ENCODE measurements at regions not wholly inside any gene's neighbourhood (a gene's known extent, or its start where the extent isn't known, plus 50 kb on each side); places are given as distances from the start of the nearest gene placed in this dataset.

DNA sequence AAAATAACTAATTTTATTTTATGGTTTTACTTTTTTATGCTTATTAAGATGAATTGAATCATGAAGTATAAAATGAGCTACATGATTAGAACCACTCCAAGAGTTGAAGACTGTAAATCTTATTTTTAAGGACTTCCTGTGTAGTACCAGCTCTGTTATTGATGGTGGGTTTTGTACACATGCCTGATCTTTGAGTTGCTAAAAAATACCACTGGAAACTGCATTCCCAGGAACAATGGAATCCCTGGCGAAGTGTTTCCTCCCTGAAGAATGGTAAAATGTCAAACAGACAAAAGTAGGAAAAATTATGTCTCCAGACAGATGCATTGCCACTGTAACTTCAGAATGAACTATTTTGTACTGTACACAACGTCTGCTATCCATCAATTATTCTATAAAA, 935.4 kb upstream of the TENM3 start:
- Histone ChIP-seq H3K79me2 (ENCODE audit: control insufficient read depth, insufficient read depth, low read length) (no peaks in the 10 kb centered on the region), H3K4me2 (ENCODE audit: control insufficient read depth, insufficient read depth) (no peak overlapping the region), H3K27ac (ENCODE audit: control insufficient read depth, insufficient read depth) (no peak overlapping the region), H2AFZ (ENCODE audit: control insufficient read depth, low read depth, low read length) (no peak overlapping the region), H3K27me3 (replicated peaks in 1 of 2; ENCODE audit: control insufficient read depth in 2 of 2, insufficient read depth in 2 of 2, low read length in 1 of 2) (no peaks in the 10 kb centered on the region), H3K4me1 (ENCODE audit: control insufficient read depth, insufficient read depth, low read length) (no peaks in the 10 kb centered on the region), H3K4me3 (no peak overlapping the region), H4K20me1 (ENCODE audit: control insufficient read depth, insufficient read depth) (no peaks in the 10 kb centered on the region), H3K9me3 (replicated peaks; ENCODE audit: control insufficient read depth, insufficient read depth, low read length) (no peaks in the 10 kb centered on the region), H3K36me3 (ENCODE audit: control insufficient read depth in 2 of 2, insufficient read depth in 2 of 2, low read length in 1 of 2) (no peaks in the 10 kb centered on the region), H3K9ac (ENCODE audit: control insufficient read depth, insufficient read depth, low read length) (no peak overlapping the region)
- DNase-seq (ENCODE audit: low read depth, low spot score) (no peak), FAIRE-seq (no peak), ATAC-seq (no peak)
- in situ Hi-C loops (cut with MboI) = no loop called here
- TF ChIP-seq ATF7 (IDR thresholded peaks at IDR 0.05; ENCODE audit: low read depth) = no peak
- TF ChIP-seq, protein P1, sequence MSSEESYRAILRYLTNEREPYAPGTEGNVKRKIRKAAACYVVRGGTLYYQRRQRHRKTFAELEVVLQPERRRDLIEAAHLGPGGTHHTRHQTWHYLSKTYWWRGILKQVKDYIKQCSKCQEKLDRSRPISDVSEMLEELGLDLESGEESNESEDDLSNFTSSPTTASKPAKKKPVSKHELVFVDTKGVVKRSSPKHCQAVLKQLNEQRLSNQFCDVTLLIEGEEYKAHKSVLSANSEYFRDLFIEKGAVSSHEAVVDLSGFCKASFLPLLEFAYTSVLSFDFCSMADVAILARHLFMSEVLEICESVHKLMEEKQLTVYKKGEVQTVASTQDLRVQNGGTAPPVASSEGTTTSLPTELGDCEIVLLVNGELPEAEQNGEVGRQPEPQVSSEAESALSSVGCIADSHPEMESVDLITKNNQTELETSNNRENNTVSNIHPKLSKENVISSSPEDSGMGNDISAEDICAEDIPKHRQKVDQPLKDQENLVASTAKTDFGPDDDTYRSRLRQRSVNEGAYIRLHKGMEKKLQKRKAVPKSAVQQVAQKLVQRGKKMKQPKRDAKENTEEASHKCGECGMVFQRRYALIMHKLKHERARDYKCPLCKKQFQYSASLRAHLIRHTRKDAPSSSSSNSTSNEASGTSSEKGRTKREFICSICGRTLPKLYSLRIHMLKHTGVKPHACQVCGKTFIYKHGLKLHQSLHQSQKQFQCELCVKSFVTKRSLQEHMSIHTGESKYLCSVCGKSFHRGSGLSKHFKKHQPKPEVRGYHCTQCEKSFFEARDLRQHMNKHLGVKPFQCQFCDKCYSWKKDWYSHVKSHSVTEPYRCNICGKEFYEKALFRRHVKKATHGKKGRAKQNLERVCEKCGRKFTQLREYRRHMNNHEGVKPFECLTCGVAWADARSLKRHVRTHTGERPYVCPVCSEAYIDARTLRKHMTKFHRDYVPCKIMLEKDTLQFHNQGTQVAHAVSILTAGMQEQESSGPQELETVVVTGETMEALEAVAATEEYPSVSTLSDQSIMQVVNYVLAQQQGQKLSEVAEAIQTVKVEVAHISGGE (CRISPR knock-in tag; IDR thresholded peaks at IDR 0.05) = no peak
- TF ChIP-seq KAT2A (conservative IDR thresholded peaks at IDR 0.05; ENCODE audit: control insufficient read depth, low read depth, low read length) = no peak
- no peak for TF ChIP-seq BMI1 (IDR thresholded peaks at IDR 0.05; ENCODE audit: borderline replicate concordance)
- no peak for TF ChIP-seq CHD4 (IDR thresholded peaks at IDR 0.05)
- no peak for TF ChIP-seq NFIC (IDR thresholded peaks at IDR 0.05; ENCODE audit: low read depth, low read length)
- TF ChIP-seq, protein P2, sequence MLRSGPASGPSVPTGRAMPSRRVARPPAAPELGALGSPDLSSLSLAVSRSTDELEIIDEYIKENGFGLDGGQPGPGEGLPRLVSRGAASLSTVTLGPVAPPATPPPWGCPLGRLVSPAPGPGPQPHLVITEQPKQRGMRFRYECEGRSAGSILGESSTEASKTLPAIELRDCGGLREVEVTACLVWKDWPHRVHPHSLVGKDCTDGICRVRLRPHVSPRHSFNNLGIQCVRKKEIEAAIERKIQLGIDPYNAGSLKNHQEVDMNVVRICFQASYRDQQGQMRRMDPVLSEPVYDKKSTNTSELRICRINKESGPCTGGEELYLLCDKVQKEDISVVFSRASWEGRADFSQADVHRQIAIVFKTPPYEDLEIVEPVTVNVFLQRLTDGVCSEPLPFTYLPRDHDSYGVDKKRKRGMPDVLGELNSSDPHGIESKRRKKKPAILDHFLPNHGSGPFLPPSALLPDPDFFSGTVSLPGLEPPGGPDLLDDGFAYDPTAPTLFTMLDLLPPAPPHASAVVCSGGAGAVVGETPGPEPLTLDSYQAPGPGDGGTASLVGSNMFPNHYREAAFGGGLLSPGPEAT (IDR thresholded peaks at IDR 0.05; ENCODE audit: low read depth) = no peak
- ChIA-PET POLR2A (no interaction called here), CTCF (interaction anchor here (8.2 kb wide), 1 partner anchor 221 kb away, joined by 77 read pairs; no protein-coding TSS in a partner anchor), SMC1A (ENCODE audit: uncharacterized antibody, unreplicated experiment) (no interaction called here), RAD21 (ENCODE audit: unreplicated experiment) (no interaction called here)
- 0% methylated on average over 2 of the region's 2 CpGs for WGBS (ENCODE audit: insufficient coverage, insufficient replicate concordance, low lambda C conversion rate, missing lambda C conversion rate)
- no TSS peak for BruUV-seq (replicated peaks)
- intact Hi-C loops (cut with micrococcal nuclease; ENCODE audit: unreplicated experiment) = loop anchor here (10.0 kb wide), 1 partner anchor 1617 kb away; no protein-coding TSS in a partner anchor

Data from GM12878 (cell line).